PFSK-1 (cell line): ENCODE measurements at regions not wholly inside any gene's neighbourhood (a gene's known extent, or its start where the extent isn't known, plus 50 kb on each side); places are given as distances from the start of the nearest gene placed in this dataset.

Source experiments
- FOXP2 ChIP-seq: optimal IDR thresholded peaks from 2 replicates; pipeline ENCODE3; 2011; ENCODE audit warnings: borderline replicate concordance, control low read depth, inconsistent platforms; ENCODE audit not compliant: insufficient read depth; ENCODE audit errors: extremely low read length, extremely low read depth
- POLR2AphosphoS5 ChIP-seq: IDR thresholded peaks from 2 replicates; pipeline ENCODE4 v1.6.1; 2012; ENCODE audit warnings: low read depth, mild to moderate bottlenecking, control low read depth, low read length, moderate library complexity
- SIN3A ChIP-seq: IDR thresholded peaks from 2 replicates; pipeline ENCODE4 v1.6.1; 2012; ENCODE audit warnings: mild to moderate bottlenecking, low read length, moderate library complexity, borderline replicate concordance; ENCODE audit not compliant: insufficient read depth
- TAF1 ChIP-seq: IDR thresholded peaks from 2 replicates; pipeline ENCODE4 v1.6.1; 2012; ENCODE audit warnings: low read length, control low read depth, borderline replicate concordance; ENCODE audit not compliant: insufficient read depth
- TF ChIP-seq, protein P1 (sequence below), 2 experiments: IDR thresholded peaks; 2 replicates each; pipeline versions ENCODE4 v1.6.1 to v1.8.0; 2011 to 2012; ENCODE audit warnings: low read depth in 2 of 2, low read length in 2 of 2, control low read depth in 1 of 2, inconsistent platforms in 1 of 2, mild to moderate bottlenecking in 1 of 2, moderate library complexity in 1 of 2; ENCODE audit not compliant: insufficient read depth in 1 of 2

DNA sequence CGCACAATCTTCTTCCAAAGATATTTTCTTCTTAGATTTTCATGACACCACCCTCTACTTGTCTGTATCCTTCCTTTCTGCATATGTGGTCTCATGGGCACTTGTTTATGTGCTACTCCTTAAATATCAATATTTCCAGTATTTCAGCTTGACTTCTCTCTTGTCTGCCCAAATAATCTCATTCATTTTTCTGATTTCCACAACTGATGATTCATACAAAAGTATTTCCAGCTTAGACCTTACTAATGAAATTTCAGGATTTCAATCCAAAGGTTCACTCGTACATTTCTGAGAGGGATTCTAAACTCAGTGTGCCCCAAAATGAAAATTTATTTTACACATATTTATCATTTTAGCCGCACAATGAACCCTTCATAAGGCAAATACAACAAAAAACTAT, 928.9 kb upstream of the C9orf72 start:
- no peak for TF ChIP-seq TAF1
- TF ChIP-seq, protein P1, sequence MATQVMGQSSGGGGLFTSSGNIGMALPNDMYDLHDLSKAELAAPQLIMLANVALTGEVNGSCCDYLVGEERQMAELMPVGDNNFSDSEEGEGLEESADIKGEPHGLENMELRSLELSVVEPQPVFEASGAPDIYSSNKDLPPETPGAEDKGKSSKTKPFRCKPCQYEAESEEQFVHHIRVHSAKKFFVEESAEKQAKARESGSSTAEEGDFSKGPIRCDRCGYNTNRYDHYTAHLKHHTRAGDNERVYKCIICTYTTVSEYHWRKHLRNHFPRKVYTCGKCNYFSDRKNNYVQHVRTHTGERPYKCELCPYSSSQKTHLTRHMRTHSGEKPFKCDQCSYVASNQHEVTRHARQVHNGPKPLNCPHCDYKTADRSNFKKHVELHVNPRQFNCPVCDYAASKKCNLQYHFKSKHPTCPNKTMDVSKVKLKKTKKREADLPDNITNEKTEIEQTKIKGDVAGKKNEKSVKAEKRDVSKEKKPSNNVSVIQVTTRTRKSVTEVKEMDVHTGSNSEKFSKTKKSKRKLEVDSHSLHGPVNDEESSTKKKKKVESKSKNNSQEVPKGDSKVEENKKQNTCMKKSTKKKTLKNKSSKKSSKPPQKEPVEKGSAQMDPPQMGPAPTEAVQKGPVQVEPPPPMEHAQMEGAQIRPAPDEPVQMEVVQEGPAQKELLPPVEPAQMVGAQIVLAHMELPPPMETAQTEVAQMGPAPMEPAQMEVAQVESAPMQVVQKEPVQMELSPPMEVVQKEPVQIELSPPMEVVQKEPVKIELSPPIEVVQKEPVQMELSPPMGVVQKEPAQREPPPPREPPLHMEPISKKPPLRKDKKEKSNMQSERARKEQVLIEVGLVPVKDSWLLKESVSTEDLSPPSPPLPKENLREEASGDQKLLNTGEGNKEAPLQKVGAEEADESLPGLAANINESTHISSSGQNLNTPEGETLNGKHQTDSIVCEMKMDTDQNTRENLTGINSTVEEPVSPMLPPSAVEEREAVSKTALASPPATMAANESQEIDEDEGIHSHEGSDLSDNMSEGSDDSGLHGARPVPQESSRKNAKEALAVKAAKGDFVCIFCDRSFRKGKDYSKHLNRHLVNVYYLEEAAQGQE (IDR thresholded peaks at IDR 0.05; ENCODE audit: insufficient read depth in 1 of 2, low read depth in 2 of 2, low read length in 2 of 2): no peak
- TF ChIP-seq FOXP2: no peak
- no peak for TF ChIP-seq SIN3A

DNA sequence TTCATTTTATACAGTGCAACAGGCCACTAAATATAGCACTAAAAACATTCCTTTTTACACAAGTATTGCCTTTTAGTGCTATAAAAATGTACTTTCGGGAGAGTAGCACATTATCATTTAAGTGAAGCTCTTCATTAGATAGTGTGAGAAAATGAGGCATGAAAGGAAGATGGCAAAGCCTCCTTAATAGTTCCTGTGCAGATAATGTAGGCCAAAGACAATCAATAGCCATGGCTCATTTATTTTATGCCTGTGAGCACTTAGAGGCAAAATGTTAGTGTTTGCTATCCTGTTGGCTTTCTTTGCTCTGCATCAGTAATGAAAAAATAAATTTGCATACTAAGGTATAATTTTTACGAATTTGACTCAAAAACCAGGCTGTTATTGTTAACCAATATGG, 929.5 kb upstream of the C9orf72 start:
- no peak for TF ChIP-seq TAF1
- TF ChIP-seq, protein P1 (IDR thresholded peaks at IDR 0.05; ENCODE audit: insufficient read depth in 1 of 2, low read depth in 2 of 2, low read length in 2 of 2): no peak
- TF ChIP-seq FOXP2: no peak
- TF ChIP-seq POLR2AphosphoS5: no peak
- no peak for TF ChIP-seq SIN3A

DNA sequence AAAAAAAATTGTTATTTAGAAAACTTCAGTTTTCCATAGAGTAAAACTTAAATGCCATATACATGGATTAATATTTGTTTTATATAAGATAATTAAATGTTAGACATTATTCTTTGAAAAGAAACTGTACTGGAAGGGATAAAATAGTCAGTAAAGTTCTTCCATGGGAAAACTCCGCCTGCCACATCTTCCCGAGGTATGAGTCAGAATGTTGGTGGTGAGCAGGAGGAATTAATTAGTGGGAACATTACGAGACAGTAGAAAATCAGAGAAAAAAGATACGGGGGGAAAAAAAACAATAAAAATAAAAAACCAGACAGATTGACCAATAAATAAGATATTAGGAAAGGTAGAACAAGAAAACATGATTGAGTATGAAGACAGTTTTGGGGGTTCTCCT, 930.3 kb upstream of the C9orf72 start:
- TF ChIP-seq FOXP2 (no peak), TAF1 (no peak), POLR2AphosphoS5 (no peak), SIN3A (no peak)
- TF ChIP-seq, protein P1 (IDR thresholded peaks at IDR 0.05; ENCODE audit: insufficient read depth in 1 of 2, low read depth in 2 of 2, low read length in 2 of 2): no peak

DNA sequence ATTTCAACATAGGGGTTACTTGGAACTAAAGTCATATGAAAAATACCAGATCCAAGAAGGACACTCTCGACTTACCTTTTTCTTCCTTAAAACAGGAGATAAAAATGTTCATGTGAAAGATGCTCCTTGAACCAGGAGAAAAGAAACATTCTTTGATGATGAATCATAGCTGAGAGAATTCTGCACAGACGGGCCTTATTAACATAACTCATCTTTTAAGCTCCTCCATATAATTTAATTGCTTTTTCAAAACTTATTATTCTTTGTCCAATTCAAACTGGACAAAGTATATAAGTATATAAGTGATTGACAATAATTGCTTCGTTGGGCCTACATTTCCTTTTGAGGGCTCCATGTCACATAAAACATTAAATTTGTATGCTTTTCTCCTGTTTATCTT, 945.2 kb upstream of the C9orf72 start:
- TF ChIP-seq TAF1: no peak
- TF ChIP-seq, protein P1 (IDR thresholded peaks at IDR 0.05; ENCODE audit: insufficient read depth in 1 of 2, low read depth in 2 of 2, low read length in 2 of 2): no peak
- TF ChIP-seq FOXP2: no peak
- TF ChIP-seq SIN3A: no peak
- no peak for TF ChIP-seq POLR2AphosphoS5

DNA sequence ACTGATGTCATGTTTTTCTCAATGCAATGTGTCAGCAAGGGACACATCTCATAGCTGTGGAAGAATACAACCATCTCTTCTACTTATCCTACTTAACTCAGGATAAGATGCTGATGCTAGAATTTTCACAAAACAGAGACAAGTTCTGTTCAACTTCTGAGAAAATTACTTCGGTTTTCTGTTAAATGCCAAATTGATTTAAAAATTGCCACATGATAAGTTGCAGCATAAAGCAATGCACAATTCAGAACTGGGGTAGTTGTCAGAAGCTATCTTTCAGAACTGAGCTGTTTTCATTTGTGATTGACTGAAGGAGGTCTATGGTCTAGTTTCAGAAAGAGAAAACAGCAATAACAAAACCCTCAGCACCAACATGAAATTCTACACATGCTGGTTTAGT, 954.8 kb upstream of the C9orf72 start:
- no peak for TF ChIP-seq POLR2AphosphoS5
- TF ChIP-seq, protein P1 (IDR thresholded peaks at IDR 0.05; ENCODE audit: insufficient read depth in 1 of 2, low read depth in 2 of 2, low read length in 2 of 2): no peak
- TF ChIP-seq SIN3A: no peak
- TF ChIP-seq TAF1: no peak
- no peak for TF ChIP-seq FOXP2
